ENCODE measurements at regions not wholly inside any gene's neighbourhood (a gene's known extent, or its start where the extent isn't known, plus 50 kb on each side); places are given as distances from the start of the nearest gene placed in this dataset.

DNA sequence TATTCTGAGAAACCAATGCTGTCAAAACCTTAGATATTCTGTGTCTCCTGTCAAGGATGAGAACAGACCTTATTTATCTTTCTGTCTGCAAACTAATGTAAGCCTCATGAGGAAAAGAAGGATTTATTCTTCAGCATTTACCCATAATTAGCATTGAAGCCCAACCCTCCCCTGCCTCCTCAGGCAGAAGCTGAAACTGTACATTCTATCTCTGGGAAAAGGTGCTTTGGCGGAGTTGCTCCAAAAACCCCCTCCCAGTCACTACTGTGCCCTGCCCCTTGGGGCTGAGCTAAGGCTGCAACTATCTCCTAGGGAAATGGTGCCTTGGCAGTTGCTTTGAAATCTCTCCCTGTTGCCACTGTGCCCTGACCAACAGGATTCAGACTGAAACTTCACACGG is 106.2 kb upstream of the TLR4 start:
- no peaks in the 10 kb centered on the region for H3K79me2 ChIP-seq (ENCODE audit: insufficient read depth, low read length)
- H4K20me1 ChIP-seq (ENCODE audit: low read depth, low read length): no peaks in the 10 kb centered on the region
- no peaks in the 10 kb centered on the region for H3K9me3 ChIP-seq (ENCODE audit: insufficient read depth, low read length)
- H3K27ac ChIP-seq (ENCODE audit: low read depth, low read length): no peak overlapping the region
- no peak for TF ChIP-seq CTCF (IDR thresholded peaks at IDR 0.05; ENCODE audit: insufficient read depth, low read length, poor library complexity, severe bottlenecking)
- TF ChIP-seq EZH2phosphoT487 (conservative IDR thresholded peaks at IDR 0.05; ENCODE audit: low read length): no peak
- no peaks in the 10 kb centered on the region for H3K27me3 ChIP-seq (ENCODE audit: low read length)
- no peak overlapping the region for H2AFZ ChIP-seq (ENCODE audit: low read depth, low read length, severe bottlenecking)
- H3K9ac ChIP-seq (ENCODE audit: low read length): no peak overlapping the region
- H3K4me3 ChIP-seq (ENCODE audit: insufficient read depth, low read length, poor library complexity, severe bottlenecking): no peak overlapping the region
- H3K36me3 ChIP-seq (ENCODE audit: low read length): no peaks in the 10 kb centered on the region
- no peaks in the 10 kb centered on the region for H3F3A ChIP-seq (ENCODE audit: insufficient read depth)
- H3K4me2 ChIP-seq (ENCODE audit: low read depth, low read length, poor library complexity, severe bottlenecking): no peak overlapping the region
- no peaks in the 10 kb centered on the region for H3K9me2 ChIP-seq (replicated peaks; ENCODE audit: insufficient read depth, low read length)

GRCh38 chr9:117596678-117597077 is 107.5 kb upstream of the TLR4 start:
- H3K9ac ChIP-seq (ENCODE audit: low read length): no peak overlapping the region
- H4K20me1 ChIP-seq (ENCODE audit: low read depth, low read length): no peaks in the 10 kb centered on the region
- no peaks in the 10 kb centered on the region for H3K9me3 ChIP-seq (ENCODE audit: insufficient read depth, low read length)
- H3K27me3 ChIP-seq (ENCODE audit: low read length): no peaks in the 10 kb centered on the region
- no peak for TF ChIP-seq CTCF (IDR thresholded peaks at IDR 0.05; ENCODE audit: insufficient read depth, low read length, poor library complexity, severe bottlenecking)
- TF ChIP-seq EZH2phosphoT487 (conservative IDR thresholded peaks at IDR 0.05; ENCODE audit: low read length): no peak
- no peak overlapping the region for H3K27ac ChIP-seq (ENCODE audit: low read depth, low read length)
- no peak overlapping the region for H2AFZ ChIP-seq (ENCODE audit: low read depth, low read length, severe bottlenecking)
- H3K79me2 ChIP-seq (ENCODE audit: insufficient read depth, low read length): no peaks in the 10 kb centered on the region
- no peak overlapping the region for H3K4me3 ChIP-seq (ENCODE audit: insufficient read depth, low read length, poor library complexity, severe bottlenecking)
- H3K4me2 ChIP-seq (ENCODE audit: low read depth, low read length, poor library complexity, severe bottlenecking): no peak overlapping the region
- H3K36me3 ChIP-seq (ENCODE audit: low read length): no peaks in the 10 kb centered on the region
- H3F3A ChIP-seq (ENCODE audit: insufficient read depth): no peaks in the 10 kb centered on the region
- no peaks in the 10 kb centered on the region for H3K9me2 ChIP-seq (replicated peaks; ENCODE audit: insufficient read depth, low read length)

- H3K36me3 ChIP-seq (ENCODE audit: low read length): no peaks in the 10 kb centered on the region
- H3K9ac ChIP-seq (ENCODE audit: low read length): no peak overlapping the region
- no peak overlapping the region for H2AFZ ChIP-seq (ENCODE audit: low read depth, low read length, severe bottlenecking)
- H3K27ac ChIP-seq (ENCODE audit: low read depth, low read length): no peak overlapping the region
- H3K79me2 ChIP-seq (ENCODE audit: insufficient read depth, low read length): no peaks in the 10 kb centered on the region
- TF ChIP-seq EZH2phosphoT487 (conservative IDR thresholded peaks at IDR 0.05; ENCODE audit: low read length) (no peak), CTCF (IDR thresholded peaks at IDR 0.05; ENCODE audit: insufficient read depth, low read length, poor library complexity, severe bottlenecking) (no peak)
- H3K4me3 ChIP-seq (ENCODE audit: insufficient read depth, low read length, poor library complexity, severe bottlenecking): no peak overlapping the region
- H4K20me1 ChIP-seq (ENCODE audit: low read depth, low read length): no peaks in the 10 kb centered on the region
- no peaks in the 10 kb centered on the region for H3F3A ChIP-seq (ENCODE audit: insufficient read depth)
- H3K4me2 ChIP-seq (ENCODE audit: low read depth, low read length, poor library complexity, severe bottlenecking): no peak overlapping the region
- H3K27me3 ChIP-seq (ENCODE audit: low read length): no peaks in the 10 kb centered on the region
- no peaks in the 10 kb centered on the region for H3K9me2 ChIP-seq (replicated peaks; ENCODE audit: insufficient read depth, low read length)
- H3K9me3 ChIP-seq (ENCODE audit: insufficient read depth, low read length): no peaks in the 10 kb centered on the region
These were observed 108.6 kb upstream of the TLR4 start for GRCh38 chr9:117595650-117596049.

GRCh38 chr9:117587263-117587662 is 116.9 kb upstream of the TLR4 start:
- Histone ChIP-seq H3K9ac (ENCODE audit: low read length) (no peak overlapping the region), H3K9me2 (replicated peaks; ENCODE audit: insufficient read depth, low read length) (no peaks in the 10 kb centered on the region), H2AFZ (ENCODE audit: low read depth, low read length, severe bottlenecking) (no peak overlapping the region), H3K9me3 (ENCODE audit: insufficient read depth, low read length) (no peaks in the 10 kb centered on the region), H3K4me3 (ENCODE audit: insufficient read depth, low read length, poor library complexity, severe bottlenecking) (no peak overlapping the region), H3K36me3 (ENCODE audit: low read length) (no peaks in the 10 kb centered on the region), H4K20me1 (ENCODE audit: low read depth, low read length) (no peaks in the 10 kb centered on the region), H3K4me2 (ENCODE audit: low read depth, low read length, poor library complexity, severe bottlenecking) (no peak overlapping the region), H3K27ac (ENCODE audit: low read depth, low read length) (no peak overlapping the region), H3F3A (ENCODE audit: insufficient read depth) (no peaks in the 10 kb centered on the region), H3K79me2 (ENCODE audit: insufficient read depth, low read length) (no peaks in the 10 kb centered on the region), H3K27me3 (ENCODE audit: low read length) (no peaks in the 10 kb centered on the region)
- no peak for TF ChIP-seq CTCF (IDR thresholded peaks at IDR 0.05; ENCODE audit: insufficient read depth, low read length, poor library complexity, severe bottlenecking)
